GM12878 (cell line): ENCODE measurements at regions not wholly inside any gene's neighbourhood (a gene's known extent, or its start where the extent isn't known, plus 50 kb on each side); places are given as distances from the start of the nearest gene placed in this dataset.

ENCODE experiments used
- ATAC-seq: fragments of 200-7000 bp; cut with Tn5 transposase; 3 replicates; pipeline ENCODE4 v1.9.1; 2020; ENCODE audit warnings: mild to moderate bottlenecking, moderate library complexity
- BruUV-seq: library from RNA; stranded (reverse); fragments of 400-500 nt; replicated peaks from 2 replicates; lab custom pipeline; 2021; lab: Mats Ljungman, UMichigan
- CTCF ChIA-PET: fragments of 300-600 bp; sonication (Branson Sonifier 250); formaldehyde crosslinking; extraction: SDS; loops from one replicate; lab custom pipeline; 2021; ENCODE audit warnings: inconsistent platforms; lab: Yijun Ruan, JAX
- POLR2A ChIA-PET: fragments of 350-600 bp; formaldehyde crosslinking; extraction: SDS; loops from one replicate; lab custom pipeline; 2021; ENCODE audit warnings: inconsistent platforms; lab: Charles Lee
- RAD21 ChIA-PET: fragments of 300-600 bp; sonication (Branson Sonifier 250); formaldehyde crosslinking; loops from one replicate; lab custom pipeline; 2023; ENCODE audit warnings: antibody characterized with exemption; ENCODE audit not compliant: unreplicated experiment; lab: Charles Lee
- SMC1A ChIA-PET: fragments of 300-600 bp; sonication (Branson Sonifier 250); formaldehyde crosslinking; loops from one replicate; lab custom pipeline; 2023; ENCODE audit not compliant: unreplicated experiment, uncharacterized antibody; lab: Charles Lee
- DNase-seq: peaks from one replicate; pipeline ENCODE4 v3.0.0-alpha.2; 2011; ENCODE audit warnings: low read depth, low spot score
- FAIRE-seq: peaks from 3 replicates; lab custom pipeline; 2011; peaks lifted over from hg19 to GRCh38; lab: Jason Lieb, UNC
- H2AFZ ChIP-seq: 2 replicates; pipeline ENCODE4 v1.6.0; 2011; ENCODE audit warnings: low read depth, low read length, control low read depth; ENCODE audit not compliant: control insufficient read depth
- H3K27ac ChIP-seq: 2 replicates; pipeline ENCODE4 v1.5.1; 2011; ENCODE audit warnings: control low read depth; ENCODE audit not compliant: control insufficient read depth, insufficient read depth
- H3K27me3 ChIP-seq, 2 experiments: replicated peaks in 1 of 2; 2 replicates each; pipeline versions ENCODE4 v1.6.0 to v1.6.1; 2011; ENCODE audit warnings: low read length in 1 of 2; ENCODE audit not compliant: control insufficient read depth in 2 of 2, insufficient read depth in 2 of 2
- H3K36me3 ChIP-seq, 2 experiments: 2 replicates each; pipeline ENCODE4 v1.5.1; 2011; ENCODE audit warnings: low read length in 1 of 2; ENCODE audit not compliant: control insufficient read depth in 2 of 2, insufficient read depth in 2 of 2
- H3K4me1 ChIP-seq: 2 replicates; pipeline ENCODE4 v1.6.1; 2011; ENCODE audit warnings: mild to moderate bottlenecking, low read length, moderate library complexity, mixed read lengths; ENCODE audit not compliant: control insufficient read depth, insufficient read depth
- H3K4me2 ChIP-seq: 2 replicates; pipeline ENCODE4 v1.6.0; 2011; ENCODE audit warnings: control low read depth; ENCODE audit not compliant: control insufficient read depth, insufficient read depth
- H3K4me3 ChIP-seq: fragments of 200-600 bp; sonication (generic); 2 replicates; pipeline ENCODE4 v1.5.1; 2016
- H3K79me2 ChIP-seq: 2 replicates; pipeline ENCODE4 v1.6.0; 2011; ENCODE audit warnings: low read length; ENCODE audit not compliant: control insufficient read depth, insufficient read depth
- H3K9ac ChIP-seq: 2 replicates; pipeline ENCODE4 v1.8.0; 2011; ENCODE audit warnings: low read length, control low read depth, mixed read lengths; ENCODE audit not compliant: control insufficient read depth, insufficient read depth
- H3K9me3 ChIP-seq: replicated peaks from 3 replicates; pipeline ENCODE4 v1.5.1; 2011; ENCODE audit warnings: mild to moderate bottlenecking, low read length; ENCODE audit not compliant: control insufficient read depth, insufficient read depth
- H4K20me1 ChIP-seq: 2 replicates; pipeline ENCODE4 v1.6.0; 2011; ENCODE audit not compliant: control insufficient read depth, insufficient read depth
- CBX3 ChIP-seq: fragments of 200-600 bp; sonication (generic); IDR thresholded peaks from 2 replicates; pipeline ENCODE4 v1.6.1; 2016; ENCODE audit warnings: low read depth, borderline replicate concordance
- E2F8 ChIP-seq: fragments of 450-650 bp; IDR thresholded peaks from 2 replicates; pipeline ENCODE4 v1.6.1; 2018; ENCODE audit warnings: mild to moderate bottlenecking, low read depth, moderate library complexity; ENCODE audit not compliant: partially characterized antibody
- E4F1 ChIP-seq: fragments of 450-650 bp; IDR thresholded peaks from 2 replicates; pipeline ENCODE4 v1.6.1; 2018; ENCODE audit warnings: borderline replicate concordance, mild to moderate bottlenecking; ENCODE audit not compliant: partially characterized antibody
- ELK1 ChIP-seq: IDR thresholded peaks from 2 replicates; pipeline ENCODE4 v1.6.1; 2012; ENCODE audit warnings: low read depth, low read length, improper control_type of control experiment
- MLLT1 ChIP-seq: fragments of 450-650 bp; IDR thresholded peaks from 2 replicates; pipeline ENCODE4 v1.6.1; 2016; ENCODE audit warnings: mild to moderate bottlenecking
- REST ChIP-seq: IDR thresholded peaks from 2 replicates; pipeline ENCODE4 v1.6.1; 2012; ENCODE audit warnings: mild to moderate bottlenecking, low read depth, low read length
- TCF3 ChIP-seq: IDR thresholded peaks from 2 replicates; pipeline ENCODE4 v1.6.1; 2012; ENCODE audit warnings: low read depth, mild to moderate bottlenecking, low read length, borderline replicate concordance; ENCODE audit not compliant: insufficient read depth
- WRNIP1 ChIP-seq: IDR thresholded peaks from 2 replicates; pipeline ENCODE4 v1.6.1; 2011; ENCODE audit warnings: low read depth, low read length, improper control_type of control experiment, borderline replicate concordance
- ZNF207 ChIP-seq: fragments of 450-650 bp; IDR thresholded peaks from 2 replicates; pipeline ENCODE4 v1.6.1; 2014; ENCODE audit warnings: antibody characterized with exemption, mild to moderate bottlenecking, borderline replicate concordance
- ZNF384 ChIP-seq: IDR thresholded peaks from 2 replicates; pipeline ENCODE4 v1.6.1; 2012; ENCODE audit warnings: low read depth, mild to moderate bottlenecking, low read length, improper control_type of control experiment, borderline replicate concordance
- WGBS: methylation state at CpG from one replicate; pipeline ENCODE4 v1.1.6; 2016; ENCODE audit warnings: low lambda C conversion rate; ENCODE audit not compliant: insufficient replicate concordance, insufficient coverage; ENCODE audit errors: missing lambda C conversion rate; 5-methylcytosine and 5-hydroxymethylcytosine counted together
- in situ Hi-C: fragments of 300-500 bp; cut with MboI; formaldehyde crosslinking; loops from 9 replicates; pipeline ENCODE4 v1.14.3; 2018; ENCODE audit warnings: mixed read lengths
- intact Hi-C: fragments of 100-400 bp; cut with micrococcal nuclease; formaldehyde crosslinking; loops from one replicate; pipeline ENCODE4 v1.14.2; 2022; ENCODE audit not compliant: unreplicated experiment

- TF ChIP-seq TCF3 (no peak), E4F1 (no peak), ZNF384 (no peak), ZNF207 (no peak), E2F8 (no peak)
Observed at GRCh38 chr6:1503811-1504210, 105.9 kb upstream of the FOXC1 start (continued).

GRCh38 chr6:1504465-1504864 is 105.2 kb upstream of the FOXC1 start:
- CTCF ChIA-PET = no interaction called here
- intact Hi-C loops (no loop called here), in situ Hi-C loops (no loop called here)
- no peaks in the 10 kb centered on the region for H3K9me3 ChIP-seq
- no peaks in the 10 kb centered on the region for H4K20me1 ChIP-seq
- DNase-seq (no peak), FAIRE-seq (no peak), ATAC-seq (no peak)
- no peaks in the 10 kb centered on the region for H3K4me1 ChIP-seq
- no peak overlapping the region for H3K9ac ChIP-seq
- RAD21 ChIA-PET = no interaction called here
- no peaks in the 10 kb centered on the region; a peak in 1 of 4 replicates for H3K27me3 ChIP-seq
- POLR2A ChIA-PET = no interaction called here
- no peak overlapping the region for H2AFZ ChIP-seq
- H3K4me2 ChIP-seq = no peak overlapping the region
- no peak overlapping the region for H3K4me3 ChIP-seq
- SMC1A ChIA-PET = no interaction called here
- H3K79me2 ChIP-seq = no peaks in the 10 kb centered on the region
- no peaks in the 10 kb centered on the region for H3K36me3 ChIP-seq
- 66% methylated on average over 10 of the region's 10 CpGs for WGBS
- BruUV-seq = no TSS peak
- no peak overlapping the region for H3K27ac ChIP-seq
- TF ChIP-seq MLLT1 (no peak), REST (no peak), WRNIP1 (no peak), CBX3 (no peak), ELK1 (no peak)
